ENCODE measurements at regions not wholly inside any gene's neighbourhood (a gene's known extent, or its start where the extent isn't known, plus 50 kb on each side); places are given as distances from the start of the nearest gene placed in this dataset.

DNA sequence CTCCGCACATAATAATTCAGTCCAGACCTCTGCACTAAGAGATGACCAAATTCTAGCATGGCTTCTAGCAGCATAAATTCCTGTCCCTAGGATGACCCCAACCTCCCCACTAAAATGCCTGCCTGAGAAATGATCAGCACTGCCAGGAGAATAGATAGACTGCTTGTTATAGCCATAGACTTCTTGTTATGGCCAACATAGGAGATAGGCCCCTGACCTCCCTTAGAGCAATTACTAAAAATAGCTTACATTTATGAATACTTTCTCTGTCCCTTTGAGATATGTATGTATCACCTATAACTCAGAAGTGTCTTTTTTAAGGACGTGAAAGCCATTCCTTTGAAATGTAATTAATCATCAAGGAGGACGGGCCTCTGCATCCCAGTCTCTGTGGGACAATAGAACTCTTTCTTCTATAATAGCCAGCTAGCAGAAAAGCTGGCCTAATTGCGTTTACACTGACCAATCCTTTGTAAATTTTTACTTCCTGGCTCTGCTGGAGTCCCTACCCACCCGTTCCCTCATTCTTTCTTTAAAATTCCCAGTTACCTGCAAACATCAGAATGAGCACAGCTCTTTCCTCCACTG is 1002.7 kb downstream of the CDH18 start:
- no peak overlapping the region for H3K27ac ChIP-seq
- TF ChIP-seq, protein P1, sequence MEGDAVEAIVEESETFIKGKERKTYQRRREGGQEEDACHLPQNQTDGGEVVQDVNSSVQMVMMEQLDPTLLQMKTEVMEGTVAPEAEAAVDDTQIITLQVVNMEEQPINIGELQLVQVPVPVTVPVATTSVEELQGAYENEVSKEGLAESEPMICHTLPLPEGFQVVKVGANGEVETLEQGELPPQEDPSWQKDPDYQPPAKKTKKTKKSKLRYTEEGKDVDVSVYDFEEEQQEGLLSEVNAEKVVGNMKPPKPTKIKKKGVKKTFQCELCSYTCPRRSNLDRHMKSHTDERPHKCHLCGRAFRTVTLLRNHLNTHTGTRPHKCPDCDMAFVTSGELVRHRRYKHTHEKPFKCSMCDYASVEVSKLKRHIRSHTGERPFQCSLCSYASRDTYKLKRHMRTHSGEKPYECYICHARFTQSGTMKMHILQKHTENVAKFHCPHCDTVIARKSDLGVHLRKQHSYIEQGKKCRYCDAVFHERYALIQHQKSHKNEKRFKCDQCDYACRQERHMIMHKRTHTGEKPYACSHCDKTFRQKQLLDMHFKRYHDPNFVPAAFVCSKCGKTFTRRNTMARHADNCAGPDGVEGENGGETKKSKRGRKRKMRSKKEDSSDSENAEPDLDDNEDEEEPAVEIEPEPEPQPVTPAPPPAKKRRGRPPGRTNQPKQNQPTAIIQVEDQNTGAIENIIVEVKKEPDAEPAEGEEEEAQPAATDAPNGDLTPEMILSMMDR (IDR thresholded peaks at IDR 0.05) = no peak
- H3K9me3 ChIP-seq = no peaks in the 10 kb centered on the region
- no peak overlapping the region for H3K4me3 ChIP-seq
- no peak for DNase-seq (ENCODE audit: low spot score)
- H3K36me3 ChIP-seq = no peaks in the 10 kb centered on the region
- no peaks in the 10 kb centered on the region for H3K27me3 ChIP-seq (replicated peaks; ENCODE audit: insufficient read depth)
- no peaks in the 10 kb centered on the region for H3K4me1 ChIP-seq (ENCODE audit: control insufficient read depth in 1 of 2, low read depth in 2 of 2)
- ATAC-seq (ENCODE audit: insufficient number of reproducible peaks, low FRiP score, low read depth) = no peak

DNA sequence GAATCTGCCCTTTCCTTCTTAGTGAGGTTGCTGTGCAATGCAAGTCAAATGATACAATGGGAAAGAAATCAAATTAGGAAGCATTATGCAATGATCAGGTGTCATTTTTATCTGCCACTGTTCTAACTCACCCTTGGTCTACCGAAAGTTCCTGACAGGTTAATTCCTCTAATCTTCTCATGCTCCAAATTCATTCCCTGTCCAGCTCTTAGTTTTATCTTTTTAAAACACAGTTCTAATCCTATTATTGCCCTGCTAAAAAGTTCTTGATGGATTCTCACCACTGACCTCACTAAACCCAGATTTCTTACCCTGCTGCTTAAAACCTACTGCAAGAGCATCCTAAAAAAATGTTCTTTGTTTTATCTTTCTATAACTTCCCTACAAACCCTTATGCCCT is 1000.9 kb downstream of the CDH18 start:
- Histone ChIP-seq H3K9me3 (no peaks in the 10 kb centered on the region), H3K27me3 (replicated peaks; ENCODE audit: insufficient read depth) (no peaks in the 10 kb centered on the region), H3K4me3 (no peak overlapping the region), H3K36me3 (no peaks in the 10 kb centered on the region), H3K27ac (no peak overlapping the region), H3K4me1 (ENCODE audit: control insufficient read depth in 1 of 2, low read depth in 2 of 2) (no peaks in the 10 kb centered on the region)
- no peak for DNase-seq (ENCODE audit: low spot score)
- no peak for ATAC-seq (ENCODE audit: insufficient number of reproducible peaks, low FRiP score, low read depth)
- TF ChIP-seq, protein P1 (IDR thresholded peaks at IDR 0.05) = no peak

DNA sequence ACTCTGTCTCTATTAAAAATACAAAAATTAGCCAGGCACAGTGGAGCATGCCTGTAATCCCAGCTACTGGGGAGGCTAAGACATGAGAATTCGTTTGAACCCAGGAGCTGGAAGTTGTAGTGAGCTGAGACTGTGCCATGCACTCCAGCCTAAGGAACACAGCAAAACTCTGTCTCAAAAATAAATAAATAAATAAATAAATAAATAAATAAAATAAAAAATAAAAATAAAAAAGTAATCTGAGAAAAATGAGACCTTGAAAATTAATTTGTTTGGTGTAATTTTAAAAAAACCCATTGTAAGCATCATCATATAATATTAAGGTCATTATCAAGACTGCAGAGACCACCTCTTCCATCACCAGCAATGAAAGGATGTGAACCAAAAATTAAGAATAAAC is 997.1 kb downstream of the CDH18 start:
- Histone ChIP-seq H3K4me3 (no peak overlapping the region), H3K9me3 (no peaks in the 10 kb centered on the region), H3K27me3 (replicated peaks; ENCODE audit: insufficient read depth) (no peaks in the 10 kb centered on the region), H3K4me1 (ENCODE audit: control insufficient read depth in 1 of 2, low read depth in 2 of 2) (no peaks in the 10 kb centered on the region), H3K36me3 (no peaks in the 10 kb centered on the region), H3K27ac (no peak overlapping the region)
- TF ChIP-seq, protein P1 (IDR thresholded peaks at IDR 0.05) = no peak
- DNase-seq (ENCODE audit: low spot score) (no peak), ATAC-seq (ENCODE audit: insufficient number of reproducible peaks, low FRiP score, low read depth) (no peak)

DNA sequence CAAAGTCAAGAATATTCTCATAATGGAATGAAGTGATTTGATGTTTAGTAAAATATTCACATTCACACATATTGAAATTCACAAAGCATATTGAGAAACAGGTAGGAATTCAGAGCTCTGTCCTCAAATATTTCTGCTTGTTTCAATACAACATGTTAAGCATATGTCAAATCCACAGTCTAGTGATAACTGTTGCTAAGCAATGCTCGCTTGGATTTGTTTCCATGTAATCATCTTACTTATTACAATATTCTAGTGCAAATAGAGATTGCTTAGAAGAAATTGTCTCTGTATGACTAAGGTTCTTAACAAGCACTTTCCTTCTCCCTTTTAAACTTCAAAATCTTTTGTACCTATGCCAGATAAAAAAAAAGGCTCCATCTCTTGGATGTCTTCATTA is 995.7 kb downstream of the CDH18 start:
- no peak overlapping the region for H3K4me3 ChIP-seq
- ATAC-seq (ENCODE audit: insufficient number of reproducible peaks, low FRiP score, low read depth) (no peak), DNase-seq (ENCODE audit: low spot score) (no peak)
- H3K36me3 ChIP-seq = no peaks in the 10 kb centered on the region
- H3K27me3 ChIP-seq (replicated peaks; ENCODE audit: insufficient read depth) = no peaks in the 10 kb centered on the region
- H3K9me3 ChIP-seq = no peaks in the 10 kb centered on the region
- TF ChIP-seq, protein P1 (IDR thresholded peaks at IDR 0.05) = no peak
- no peaks in the 10 kb centered on the region for H3K4me1 ChIP-seq (ENCODE audit: control insufficient read depth in 1 of 2, low read depth in 2 of 2)
- no peak overlapping the region for H3K27ac ChIP-seq

DNA sequence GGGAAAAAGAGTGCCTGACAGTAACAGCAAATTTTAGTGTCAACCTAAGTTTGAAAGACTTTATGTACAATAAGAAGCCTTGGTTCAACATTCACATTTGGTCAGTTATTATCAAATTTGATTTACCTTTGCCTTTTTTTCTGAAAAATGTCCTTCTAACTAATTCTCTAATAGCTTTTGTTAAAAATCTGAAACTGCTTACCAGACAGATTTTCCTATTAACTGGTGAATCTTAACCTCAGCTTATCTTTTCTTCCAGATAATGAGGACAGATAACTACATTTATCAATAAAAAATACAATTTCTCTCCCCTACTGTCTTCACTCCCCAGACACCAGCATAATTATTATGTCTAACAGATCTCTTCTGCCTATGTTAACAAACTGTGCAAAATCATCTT is 988.5 kb downstream of the CDH18 start:
- H3K27ac ChIP-seq = no peak overlapping the region
- no peaks in the 10 kb centered on the region for H3K4me1 ChIP-seq (ENCODE audit: control insufficient read depth in 1 of 2, low read depth in 2 of 2)
- H3K9me3 ChIP-seq = no peaks in the 10 kb centered on the region
- ATAC-seq (ENCODE audit: insufficient number of reproducible peaks, low FRiP score, low read depth) (no peak), DNase-seq (ENCODE audit: low spot score) (no peak)
- TF ChIP-seq, protein P1 (IDR thresholded peaks at IDR 0.05) = no peak
- H3K36me3 ChIP-seq = no peaks in the 10 kb centered on the region
- H3K4me3 ChIP-seq = no peak overlapping the region
- H3K27me3 ChIP-seq (replicated peaks; ENCODE audit: insufficient read depth) = no peaks in the 10 kb centered on the region
